ENCODE measurements at regions not wholly inside any gene's neighbourhood (a gene's known extent, or its start where the extent isn't known, plus 50 kb on each side); places are given as distances from the start of the nearest gene placed in this dataset.

DNA sequence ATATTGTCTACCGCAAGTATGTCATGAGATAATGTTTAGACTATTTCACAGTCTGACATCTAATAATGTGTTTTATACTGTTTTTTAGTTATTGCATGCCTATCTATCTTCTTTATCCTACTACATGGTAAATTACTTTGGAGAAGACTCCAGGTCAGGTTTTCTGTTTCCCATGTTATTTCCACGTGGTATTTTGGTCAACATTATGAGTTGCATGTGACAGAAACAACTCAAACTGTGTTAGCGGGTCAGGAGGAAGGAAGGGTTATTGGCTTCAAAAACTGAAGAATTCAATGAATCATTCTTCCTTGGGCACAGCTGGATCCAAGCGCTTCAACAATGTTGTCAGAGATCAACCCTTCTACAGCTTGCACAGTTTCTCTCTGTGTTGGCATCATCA, 252.1 kb upstream of the CCNG1 start:
- TF ChIP-seq CTCF (IDR thresholded peaks at IDR 0.05) = no peak
- no peak for TF ChIP-seq POLR2A (IDR thresholded peaks at IDR 0.05)

All from adrenal gland (tissue), 5 donors.